ENCODE measurements at regions not wholly inside any gene's neighbourhood (a gene's known extent, or its start where the extent isn't known, plus 50 kb on each side); places are given as distances from the start of the nearest gene placed in this dataset.
"Not testable (repeated sequence)": the region's sequence is repeated elsewhere in the genome, so short reads cannot be mapped to it uniquely, and the experiment has no call there.

DNA sequence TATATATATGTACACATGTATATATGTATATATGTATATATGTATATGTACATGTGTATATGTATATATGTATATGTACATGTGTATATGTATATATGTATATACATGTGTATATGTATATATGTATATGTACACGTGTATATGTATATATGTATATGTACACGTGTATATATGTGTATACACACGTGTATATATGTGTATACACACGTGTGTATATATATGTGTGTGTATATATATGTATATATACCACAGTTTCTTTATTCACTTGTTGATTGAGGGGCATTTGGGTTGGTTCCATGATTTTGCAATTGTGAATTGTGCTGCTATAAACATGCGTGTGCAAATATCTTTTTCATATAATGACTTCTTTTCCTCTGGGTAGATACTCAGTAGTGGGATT lies 179.0 kb downstream of the ADCYAP1 start:
- ATAC-seq; intact Hi-C loops (cut with DNase I); DNase-seq (ENCODE audit: missing footprints): not testable (repeated sequence)

DNA sequence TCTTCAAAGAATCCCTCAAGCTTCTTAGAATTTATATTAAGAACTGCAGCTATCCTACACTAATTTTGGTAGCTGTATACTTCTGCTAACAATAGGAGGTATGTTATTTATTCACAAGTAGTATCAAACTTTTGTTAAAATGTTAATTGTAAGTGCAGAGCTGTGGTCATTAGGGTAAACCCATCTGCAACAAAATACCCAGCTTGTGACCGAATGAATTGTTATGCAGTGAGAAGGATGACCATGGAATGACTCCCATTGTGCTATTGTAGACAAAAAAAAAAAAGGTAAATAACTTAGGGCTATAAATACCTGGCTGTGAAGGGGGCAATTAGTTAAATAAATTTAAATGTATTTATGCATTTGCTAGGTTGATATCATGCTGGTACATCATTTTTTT lies 186.1 kb downstream of the ADCYAP1 start:
- intact Hi-C loops (cut with DNase I) = no loop called here
- DNase-seq (ENCODE audit: missing footprints) = no peak
- no peak for ATAC-seq

DNA sequence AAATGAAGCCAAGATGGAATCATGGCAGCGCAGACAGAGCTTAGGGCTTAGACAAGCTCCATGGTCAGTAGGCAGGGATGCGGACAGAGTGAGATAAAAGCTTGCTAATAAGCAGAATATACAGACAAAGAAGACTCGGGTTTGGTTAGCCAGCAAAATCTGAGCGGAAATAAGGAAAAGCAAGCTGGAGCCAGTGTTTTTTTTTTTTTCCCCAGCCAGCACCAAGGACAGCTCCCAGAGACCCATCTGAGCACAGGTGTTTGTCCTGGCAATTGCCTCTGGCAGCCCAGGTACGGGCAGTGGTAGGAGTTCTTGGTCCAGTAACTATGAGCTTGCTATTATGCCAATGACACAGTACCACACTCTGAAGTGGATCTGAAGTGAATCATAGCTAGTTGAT lies 187.6 kb downstream of the ADCYAP1 start:
- ATAC-seq (no peak), DNase-seq (ENCODE audit: missing footprints) (no peak)
- intact Hi-C loops (cut with DNase I) = no loop called here

DNA sequence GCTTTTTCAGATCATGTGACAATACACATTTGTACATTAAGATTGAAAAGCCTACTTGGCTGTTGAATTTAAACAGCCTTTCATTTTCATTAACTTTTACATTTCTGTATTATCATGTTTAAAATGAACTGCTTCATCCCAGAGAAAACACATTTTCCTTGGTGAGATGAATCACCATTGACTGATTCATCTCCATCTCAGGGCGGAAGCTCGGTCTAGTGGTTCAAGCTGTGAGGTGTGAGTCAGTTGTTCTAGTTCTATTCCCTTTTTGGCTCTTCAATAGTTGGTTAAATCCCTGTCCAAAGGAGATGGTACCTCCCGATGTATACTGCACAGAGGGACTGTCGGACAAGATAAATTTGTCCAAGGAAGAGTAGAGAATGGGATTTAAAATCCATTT lies 189.7 kb downstream of the ADCYAP1 start:
- DNase-seq (ENCODE audit: missing footprints) = no peak
- intact Hi-C loops (cut with DNase I) = no loop called here
- ATAC-seq = no peak

DNA sequence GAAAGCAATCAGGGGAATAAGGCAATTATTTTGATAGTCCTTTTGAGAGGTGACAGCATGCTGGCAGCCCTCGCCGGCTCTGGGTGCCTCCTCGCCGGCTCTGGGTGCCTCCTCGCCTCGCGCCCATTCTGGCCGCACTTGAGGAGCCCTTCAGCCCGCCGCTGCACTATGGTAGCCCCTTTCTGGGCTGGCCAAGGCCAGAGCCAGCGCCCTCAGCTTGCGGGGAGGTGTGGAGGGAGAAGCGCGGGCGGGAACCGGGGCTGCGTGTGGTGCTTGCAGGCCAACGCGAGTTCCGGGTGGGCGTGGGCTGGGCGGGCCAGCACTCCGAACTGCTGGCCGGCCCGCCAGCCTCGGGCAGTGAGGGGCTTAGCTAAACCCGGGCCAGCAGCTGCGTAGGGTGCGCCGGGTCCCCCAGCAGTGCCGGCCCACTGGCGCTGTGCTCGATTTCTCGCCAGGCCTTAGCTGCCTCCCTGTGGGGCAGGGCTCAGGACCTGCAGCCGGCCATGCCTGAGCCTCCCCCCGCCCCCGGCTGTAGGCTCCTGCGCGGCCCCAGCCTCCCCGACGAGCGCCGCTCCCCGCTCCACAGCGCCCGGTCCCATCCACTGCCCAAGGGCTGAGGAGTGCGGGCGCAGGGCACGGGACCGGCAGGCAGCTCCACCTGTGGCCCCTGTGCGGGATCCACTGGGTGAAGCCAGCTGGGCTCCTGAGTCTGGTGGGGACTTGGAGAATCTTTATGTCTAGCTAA lies 193.5 kb downstream of the ADCYAP1 start:
- not testable (repeated sequence) for DNase-seq (ENCODE audit: missing footprints)

DNA sequence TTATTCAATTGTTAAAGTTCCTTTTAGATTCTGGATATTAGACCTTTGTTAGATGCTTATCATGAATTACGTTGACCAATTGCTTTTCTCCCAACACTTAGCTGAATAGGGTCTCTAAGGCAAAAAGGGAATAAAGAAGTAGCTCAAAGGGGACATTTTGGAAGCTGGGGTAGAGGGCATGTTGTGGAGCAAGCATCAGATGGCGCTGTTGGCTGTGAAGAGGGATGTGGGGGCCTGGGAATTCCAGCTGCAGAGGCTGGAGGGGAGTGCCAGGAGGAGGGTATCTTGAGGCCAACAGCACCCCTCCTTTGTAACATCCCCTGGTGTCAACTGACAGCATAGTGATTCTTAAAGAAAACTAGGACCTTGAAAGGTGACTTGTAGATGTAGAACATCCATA lies 198.2 kb downstream of the ADCYAP1 start:
- intact Hi-C loops (cut with DNase I) = no loop called here
- no peak for DNase-seq (ENCODE audit: missing footprints)
- ATAC-seq = no peak

More for the DNA sequence above, 193.5 kb downstream of the ADCYAP1 start:
- intact Hi-C loops (cut with DNase I); ATAC-seq: not testable (repeated sequence)

DNA sequence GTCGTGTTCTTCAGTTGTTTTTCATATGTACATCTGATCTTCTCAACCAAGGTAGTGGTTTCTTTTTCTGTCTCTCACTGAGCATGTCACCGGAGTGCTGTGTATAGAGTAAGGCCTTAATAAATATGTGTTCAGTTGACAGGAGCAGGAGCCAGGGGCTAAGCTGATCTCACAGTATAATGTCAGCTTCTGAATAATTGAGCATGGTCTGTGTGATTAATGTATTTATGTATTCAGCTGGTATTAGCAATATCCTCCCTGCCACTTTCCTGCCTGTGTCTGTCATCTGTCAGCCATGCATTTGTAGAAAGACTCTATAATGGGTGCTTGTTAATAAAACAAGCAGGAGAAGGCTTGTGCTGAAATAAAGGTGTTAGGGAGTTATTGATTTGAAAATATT lies 198.9 kb downstream of the ADCYAP1 start:
- ATAC-seq (no peak), DNase-seq (ENCODE audit: missing footprints) (no peak)
- intact Hi-C loops (cut with DNase I) = no loop called here

DNA sequence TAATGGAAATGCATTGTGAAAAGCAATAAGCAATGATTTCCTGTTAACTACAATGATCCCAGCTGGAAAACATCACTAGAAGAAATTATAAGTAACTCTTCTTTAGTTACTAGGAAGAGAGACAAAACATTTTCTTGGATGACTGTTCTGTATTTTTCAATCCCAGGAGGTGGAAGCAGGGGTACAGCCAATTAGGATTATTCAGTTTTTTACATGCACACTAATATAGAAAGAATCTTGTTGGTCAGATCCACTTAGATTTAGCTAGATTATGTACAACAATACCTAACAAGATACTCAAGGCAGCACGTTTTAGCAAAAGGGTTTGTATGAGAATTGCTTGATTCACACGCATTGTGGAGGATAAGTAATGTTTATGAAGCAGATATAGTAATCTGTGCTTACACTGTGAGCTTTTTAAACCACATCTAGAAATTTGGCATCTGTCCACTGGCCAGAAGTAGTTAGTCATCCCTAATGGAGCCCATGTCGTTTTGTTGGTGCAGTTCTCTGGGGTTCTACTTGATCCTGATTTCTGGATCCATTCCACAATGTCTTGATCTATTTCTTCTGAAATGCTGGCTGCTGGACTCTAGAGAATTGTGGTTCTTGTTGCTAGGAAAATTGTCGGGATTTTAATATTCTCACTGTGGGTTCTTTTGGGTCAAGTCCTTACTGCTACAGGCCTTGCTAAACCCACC lies 199.7 kb downstream of the ADCYAP1 start:
- ATAC-seq (peak; percentile 60), DNase-seq (ENCODE audit: missing footprints) (no peak)
- intact Hi-C loops (cut with DNase I) = no loop called here

DNA sequence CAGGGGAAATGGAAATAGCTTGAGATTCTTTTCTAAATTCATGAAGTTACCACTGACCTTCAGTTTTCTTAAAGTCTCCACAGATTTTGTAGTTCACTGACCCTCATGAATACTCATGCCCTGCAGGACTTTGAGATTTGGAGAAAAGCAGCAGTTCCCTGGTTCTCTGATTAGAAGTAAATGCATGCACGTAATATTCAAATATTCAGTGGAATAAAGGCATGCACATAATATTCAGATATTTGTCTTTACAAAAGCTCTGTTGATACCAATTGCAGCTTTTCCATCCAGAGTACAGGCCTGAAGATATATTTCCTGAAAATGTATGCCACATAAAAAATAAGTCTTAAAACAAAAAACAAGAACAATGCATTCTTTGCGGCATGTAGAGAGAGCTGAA lies 219.8 kb downstream of the ADCYAP1 start:
- DNase-seq (ENCODE audit: missing footprints) = no peak
- no peak for ATAC-seq
- intact Hi-C loops (cut with DNase I) = no loop called here

DNA sequence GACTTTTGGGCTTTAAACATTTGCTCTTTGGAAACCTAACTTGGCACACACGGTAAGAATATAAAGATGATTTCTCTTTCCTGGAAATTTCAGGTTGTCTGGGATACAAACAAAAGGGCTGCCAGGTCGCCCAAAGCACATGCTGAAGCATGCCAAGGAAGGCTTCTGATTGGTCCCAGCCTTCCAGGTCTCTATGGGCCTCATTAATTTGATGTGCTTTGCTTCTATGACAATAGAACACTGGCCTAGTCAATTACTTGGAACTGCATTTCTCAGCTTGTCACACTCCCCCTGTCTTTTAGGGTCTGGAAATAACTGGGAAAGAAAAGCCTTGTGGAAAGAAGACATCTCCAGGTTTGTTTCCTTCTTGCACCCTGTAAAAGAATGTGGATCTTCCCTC lies 228.9 kb downstream of the ADCYAP1 start:
- ATAC-seq (no peak), DNase-seq (ENCODE audit: missing footprints) (no peak)
- intact Hi-C loops (cut with DNase I) = no loop called here

DNA sequence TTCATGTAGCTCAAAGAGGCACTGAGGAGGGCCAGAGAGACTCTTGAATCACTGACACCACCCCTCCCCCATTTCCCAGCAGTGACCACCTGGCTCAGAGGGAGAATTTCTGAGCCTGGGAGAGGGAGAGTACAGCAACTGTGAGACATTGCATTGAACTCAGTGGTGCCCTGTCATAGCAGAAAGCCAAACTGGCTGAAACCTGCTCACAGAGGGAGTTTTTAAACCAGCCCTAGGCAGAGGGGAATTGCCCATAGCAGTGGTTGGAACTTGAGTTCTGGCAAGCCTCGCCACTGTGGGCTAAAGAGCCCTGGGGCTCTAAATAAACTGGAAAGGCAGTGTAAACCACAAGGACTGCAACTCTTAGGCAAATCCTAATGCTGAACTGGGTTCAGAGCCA lies 243.1 kb downstream of the ADCYAP1 start:
- no peak for DNase-seq (ENCODE audit: missing footprints)
- no peak for ATAC-seq
- intact Hi-C loops (cut with DNase I) = no loop called here

DNA sequence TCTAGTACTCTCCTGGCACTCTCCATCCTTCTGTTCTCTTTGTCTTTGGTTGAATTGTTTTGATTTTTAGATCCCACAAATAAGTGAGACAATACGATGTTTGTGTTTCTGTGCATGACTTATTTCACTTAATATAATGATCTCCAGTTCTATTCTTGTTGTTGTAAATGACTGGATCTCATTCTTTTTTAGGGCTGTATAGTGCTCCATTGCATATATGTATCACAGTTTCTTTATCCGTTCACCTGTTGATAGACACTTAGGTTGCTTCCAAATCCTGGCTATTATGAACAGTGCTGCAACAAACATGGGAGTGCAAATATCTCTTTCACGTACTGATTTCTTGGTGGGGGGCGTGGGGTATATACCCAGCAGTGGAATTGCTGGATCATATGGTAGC lies 245.0 kb downstream of the ADCYAP1 start:
- ATAC-seq (no peak), DNase-seq (ENCODE audit: missing footprints) (no peak)
- intact Hi-C loops (cut with DNase I) = no loop called here

DNA sequence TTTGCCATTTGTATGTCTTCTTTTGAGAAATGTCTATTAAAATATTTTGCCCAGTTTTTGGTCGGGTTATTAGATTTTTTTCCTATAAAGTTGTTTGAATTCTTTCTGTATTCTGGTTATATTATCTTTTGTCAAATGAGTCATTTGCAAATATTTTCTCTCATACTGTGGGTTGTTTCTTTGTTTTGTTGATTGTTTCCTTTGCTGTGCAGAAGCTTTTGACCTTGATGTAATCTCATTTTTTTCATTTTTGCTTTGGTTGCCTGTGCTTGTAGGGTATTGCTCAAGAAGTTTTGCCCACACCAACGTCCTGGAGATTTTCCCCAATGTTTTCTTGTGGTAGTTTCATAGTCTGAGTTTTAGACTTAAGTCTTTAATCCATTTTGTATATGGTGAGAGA lies 245.7 kb downstream of the ADCYAP1 start:
- DNase-seq (ENCODE audit: missing footprints) (no peak), ATAC-seq (no peak)
- intact Hi-C loops (cut with DNase I) = no loop called here

DNA sequence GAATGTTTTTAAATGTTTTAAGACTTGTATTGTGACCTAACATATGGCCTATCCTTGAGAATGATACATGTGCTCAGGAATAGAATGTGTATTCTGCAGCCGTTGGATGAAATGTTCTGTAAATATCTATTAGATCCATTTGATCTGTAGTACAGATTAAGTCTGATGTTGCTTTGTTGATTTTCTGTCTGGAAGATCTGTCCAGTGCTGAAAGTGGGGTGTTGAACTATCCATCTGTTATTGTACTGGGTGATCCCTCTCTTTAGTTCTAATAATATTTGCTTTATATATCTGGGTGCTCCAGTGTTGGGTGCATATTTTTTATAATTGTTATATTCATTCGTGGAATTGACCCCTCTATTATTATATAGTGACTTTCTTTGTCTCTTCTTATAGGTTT lies 248.3 kb downstream of the ADCYAP1 start:
- intact Hi-C loops (cut with DNase I); ATAC-seq; DNase-seq (ENCODE audit: missing footprints): not testable (repeated sequence)

DNA sequence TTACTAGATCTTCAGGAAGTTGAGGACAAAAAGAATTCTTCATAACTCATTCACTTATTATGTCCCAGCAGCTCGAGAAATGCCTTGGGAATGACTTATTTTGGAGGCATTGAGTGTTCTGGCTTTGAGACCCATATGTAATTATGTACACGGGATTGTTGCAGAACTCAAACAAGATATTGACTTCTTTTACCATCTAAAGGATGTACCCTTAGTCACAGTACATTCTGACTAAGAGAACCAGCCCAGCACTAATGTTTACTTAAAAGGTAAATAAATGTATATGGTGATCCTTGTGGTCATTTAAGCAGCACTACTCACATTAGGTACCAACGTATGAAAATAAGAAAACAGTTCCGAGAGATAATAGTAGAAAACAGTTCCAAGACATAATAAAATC lies 268.9 kb downstream of the ADCYAP1 start:
- intact Hi-C loops (cut with DNase I) = no loop called here
- DNase-seq (ENCODE audit: missing footprints) = no peak

DNA sequence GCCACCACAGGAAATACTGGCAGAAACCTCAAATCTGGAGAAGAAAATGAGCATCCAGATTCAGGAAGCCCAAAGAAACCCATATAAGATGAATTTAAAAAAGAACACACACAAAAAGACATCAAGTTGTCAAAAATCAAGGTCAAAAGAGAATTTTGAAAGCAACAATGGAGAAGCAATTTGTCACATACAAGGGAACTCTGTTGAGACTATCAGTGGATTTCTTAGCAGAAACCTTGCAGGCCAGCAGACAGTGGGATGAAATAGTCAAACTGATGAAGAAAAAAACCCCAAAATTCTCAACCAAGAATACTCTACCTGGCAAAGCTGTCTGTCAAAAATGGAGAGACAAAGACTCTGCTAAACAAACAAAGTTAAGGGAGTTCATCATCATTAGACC lies 272.6 kb downstream of the ADCYAP1 start:
- intact Hi-C loops (cut with DNase I) = no loop called here
- no peak for DNase-seq (ENCODE audit: missing footprints)
- no peak for ATAC-seq

More for the DNA sequence above, 268.9 kb downstream of the ADCYAP1 start:
- no peak for ATAC-seq

DNA sequence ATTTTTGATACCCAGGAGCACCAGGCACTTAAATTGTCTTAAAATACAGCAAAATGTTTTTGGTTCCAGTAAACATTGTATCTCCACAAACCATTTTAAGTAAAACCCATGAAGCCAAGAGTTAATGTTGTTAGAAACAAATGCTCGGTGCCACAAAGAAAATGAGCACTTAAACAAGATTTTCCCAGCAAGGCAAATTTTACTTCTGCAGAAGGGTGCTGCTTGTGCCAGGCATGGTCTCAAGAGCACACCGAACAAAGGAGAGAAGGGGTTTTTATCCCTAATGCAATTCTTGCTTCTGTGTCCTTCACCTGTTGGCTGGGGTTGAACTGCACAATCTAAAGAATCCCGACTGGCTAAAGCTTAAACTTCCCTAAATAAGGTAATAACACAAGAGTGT lies 286.7 kb downstream of the ADCYAP1 start:
- no peak for ATAC-seq
- DNase-seq (ENCODE audit: missing footprints) = no peak
- intact Hi-C loops (cut with DNase I) = no loop called here

DNA sequence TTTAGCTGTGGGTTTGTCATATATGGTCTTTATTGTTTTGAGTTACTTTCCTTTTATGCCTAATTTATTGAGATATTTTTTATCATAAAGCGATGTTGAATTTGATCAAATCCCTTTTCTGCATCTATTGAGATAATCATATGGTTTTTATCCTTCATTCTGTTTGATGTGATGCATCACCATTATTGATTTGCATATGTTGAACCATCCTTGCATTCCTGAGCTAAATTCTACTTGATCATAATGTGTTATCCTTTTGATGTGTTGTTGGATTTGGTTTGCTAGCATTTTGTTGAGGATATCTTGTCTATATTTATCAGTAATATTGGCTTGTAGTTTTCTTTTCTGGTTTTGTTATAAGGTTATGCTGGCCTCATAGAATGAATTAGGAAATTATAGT lies 308.5 kb downstream of the ADCYAP1 start:
- DNase-seq (ENCODE audit: missing footprints) = no peak
- intact Hi-C loops (cut with DNase I) = no loop called here

DNA sequence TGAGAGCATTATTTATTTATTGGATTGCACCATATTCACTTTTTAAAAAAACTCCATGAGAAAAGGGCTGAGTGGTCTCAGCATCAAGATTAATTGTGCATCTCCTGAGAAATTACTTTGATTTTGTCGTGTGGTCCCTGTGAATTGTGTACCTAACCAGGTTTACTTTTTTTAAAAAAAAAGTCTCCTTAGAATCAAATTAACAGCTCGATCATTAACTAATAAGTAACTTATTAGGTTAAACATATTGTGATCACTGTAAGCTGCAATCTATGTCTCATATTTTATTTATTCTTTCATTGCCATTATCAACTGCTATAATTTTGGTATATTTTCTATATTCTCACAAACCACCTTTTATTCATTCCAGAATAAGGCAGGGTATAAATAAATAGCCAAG lies 318.2 kb downstream of the ADCYAP1 start:
- intact Hi-C loops (cut with DNase I) = no loop called here
- no peak for ATAC-seq
- no peak for DNase-seq (ENCODE audit: missing footprints)

More for the DNA sequence above, 308.5 kb downstream of the ADCYAP1 start:
- ATAC-seq = no peak

DNA sequence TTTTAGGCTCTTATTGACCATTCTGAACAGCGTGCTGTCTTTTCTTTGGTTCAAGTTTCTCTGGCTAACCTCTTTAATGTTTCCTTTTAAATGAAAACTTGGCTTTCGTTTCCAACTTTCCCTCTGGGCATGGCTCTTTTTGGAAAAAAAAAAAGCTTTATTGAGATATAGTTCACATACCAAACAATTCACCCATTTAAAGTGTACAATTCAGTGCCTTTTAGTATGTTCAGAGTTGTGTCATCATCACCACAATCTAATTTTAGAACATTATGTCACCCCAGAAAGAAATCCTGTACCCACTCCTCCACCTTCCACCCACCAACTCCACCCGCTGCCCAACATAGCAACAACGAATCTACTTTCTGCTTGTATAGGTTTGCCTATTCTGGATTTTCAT lies 322.4 kb downstream of the ADCYAP1 start:
- no peak for DNase-seq (ENCODE audit: missing footprints)
- intact Hi-C loops (cut with DNase I) = no loop called here
- ATAC-seq = no peak

DNA sequence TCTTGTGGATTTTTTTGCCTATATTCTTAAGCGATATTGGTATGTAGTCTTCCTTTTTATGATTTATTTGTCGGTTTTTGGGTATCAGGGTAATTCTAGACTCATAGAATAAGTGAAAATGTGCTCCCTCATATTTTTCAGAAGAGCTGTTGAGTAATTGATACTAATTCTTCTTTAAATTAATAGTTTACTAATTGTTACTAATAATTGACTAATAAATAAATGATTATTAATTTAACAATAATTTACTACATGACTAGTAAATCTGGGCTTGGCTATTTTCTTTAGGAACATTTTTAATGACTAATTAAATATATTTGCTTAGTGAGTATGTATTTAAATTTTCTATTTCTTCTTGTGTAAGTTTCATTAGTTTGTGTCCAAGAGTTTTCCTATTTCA lies 325.0 kb downstream of the ADCYAP1 start:
- intact Hi-C loops (cut with DNase I) = no loop called here
- ATAC-seq (no peak), DNase-seq (ENCODE audit: missing footprints) (no peak)
